Left colon (tissue), 2 donors: ENCODE measurements at regions not wholly inside any gene's neighbourhood (a gene's known extent, or its start where the extent isn't known, plus 50 kb on each side); places are given as distances from the start of the nearest gene placed in this dataset.
"Not testable (repeated sequence)": the region's sequence is repeated elsewhere in the genome, so short reads cannot be mapped to it uniquely, and the experiment has no call there.

Experiments
- ATAC-seq: fragments of 200-7000 bp; cut with Tn5 transposase; one replicate; pipeline ENCODE4 v1.9.1; 2020; ENCODE audit warnings: mild to moderate bottlenecking, moderate library complexity
- DNase-seq, 2 donors: peaks; one replicate each; pipeline ENCODE4 v3.0.0-alpha.2; 2020
- intact Hi-C, 2 donors: fragments of 100-400 bp; cut with DNase I in 1 of 2; cut with micrococcal nuclease in 1 of 2; formaldehyde crosslinking; loops; one replicate each; pipeline versions ENCODE4 v1.11.2 to v1.14.0; 2022; cut with DNase I, micrococcal nuclease
- donor health status: DM: no; HTN: no; CAD: no.
- donor health status: DM: yes; HTN: yes; CAD: no.

DNA sequence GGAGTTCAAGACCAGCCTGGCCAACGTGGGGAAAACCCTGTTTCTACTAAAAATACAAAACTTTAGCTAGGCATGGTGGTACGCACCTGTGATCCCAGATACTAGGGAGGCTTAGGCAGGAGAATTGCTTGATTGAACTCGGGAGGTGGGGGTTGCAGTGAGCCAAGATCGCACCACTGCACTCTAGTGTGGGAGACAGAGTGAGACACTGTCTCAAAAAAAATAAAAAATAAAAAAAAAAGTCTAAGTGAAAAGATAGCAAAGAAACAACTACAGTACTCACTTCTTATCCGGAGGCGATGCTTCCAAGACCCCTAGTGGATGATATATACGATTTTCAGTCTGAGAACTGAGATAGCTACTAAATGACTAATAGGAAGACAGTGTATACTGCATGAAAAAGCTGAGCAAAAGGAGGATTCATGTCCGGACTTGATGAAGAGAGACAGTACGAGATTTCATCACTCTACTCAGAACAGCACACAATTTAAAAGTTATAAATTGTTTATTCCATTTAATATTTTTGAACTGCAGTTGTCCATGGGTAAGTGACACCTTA lies 138.7 kb upstream of the GOLGA6L6 start:
- ATAC-seq, intact Hi-C loops, DNase-seq: not testable (repeated sequence)

DNA sequence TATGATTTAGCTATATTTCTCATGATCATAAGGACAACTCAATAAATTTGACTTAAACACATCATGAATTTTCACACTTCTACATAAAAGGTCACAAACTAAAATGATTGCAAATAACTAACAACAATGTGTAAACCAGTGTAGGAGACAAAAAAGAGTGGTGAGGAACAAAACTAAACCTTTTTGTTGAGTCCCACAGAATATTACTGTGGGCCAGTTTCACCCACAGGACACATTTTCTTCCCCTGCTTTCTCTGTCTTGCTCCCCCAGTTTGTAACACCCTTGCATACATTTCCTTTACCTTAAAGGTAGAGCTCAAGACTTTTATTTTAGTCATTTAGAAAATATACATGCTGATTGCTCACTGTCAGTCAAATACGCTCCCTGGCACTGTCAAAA lies 130.9 kb upstream of the GOLGA6L6 start:
- ATAC-seq = no peak
- intact Hi-C loops = no loop called here

GRCh38 chr15:20671675-20672074 lies 130.1 kb upstream of the GOLGA6L6 start:
- DNase-seq = no peak
- intact Hi-C loops = no loop called here
- ATAC-seq = no peak

More for the DNA sequence above, 130.9 kb upstream of the GOLGA6L6 start:
- DNase-seq = no peak

- DNase-seq, intact Hi-C loops, ATAC-seq: not testable (repeated sequence)
Observed at GRCh38 chr15:20666410-20666809, 124.8 kb upstream of the GOLGA6L6 start.

DNA sequence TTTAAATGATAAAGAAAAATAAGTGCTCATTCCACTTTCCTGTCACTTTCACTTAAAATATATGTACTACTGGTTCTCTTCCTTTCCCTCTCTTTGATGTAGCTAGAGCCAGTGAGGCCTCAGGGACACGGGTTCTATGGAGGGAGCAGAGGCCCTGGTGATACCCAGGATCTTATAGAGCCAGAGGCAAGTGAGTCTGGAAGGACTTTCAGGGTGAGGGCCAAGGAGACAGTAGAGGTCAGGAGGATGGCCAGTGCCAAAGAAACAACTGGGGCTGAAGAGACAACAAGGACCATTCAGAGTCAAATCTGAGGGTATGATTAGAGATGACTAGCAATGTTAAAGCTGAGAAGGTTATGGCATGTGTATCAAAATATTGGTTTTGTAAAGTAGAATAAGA lies 124.1 kb upstream of the GOLGA6L6 start:
- intact Hi-C loops = no loop called here
- no peak for DNase-seq
- ATAC-seq = no peak

- DNase-seq = no peak
- intact Hi-C loops = no loop called here
- no peak for ATAC-seq
Observed at GRCh38 chr15:20659265-20659664, 117.7 kb upstream of the GOLGA6L6 start.

DNA sequence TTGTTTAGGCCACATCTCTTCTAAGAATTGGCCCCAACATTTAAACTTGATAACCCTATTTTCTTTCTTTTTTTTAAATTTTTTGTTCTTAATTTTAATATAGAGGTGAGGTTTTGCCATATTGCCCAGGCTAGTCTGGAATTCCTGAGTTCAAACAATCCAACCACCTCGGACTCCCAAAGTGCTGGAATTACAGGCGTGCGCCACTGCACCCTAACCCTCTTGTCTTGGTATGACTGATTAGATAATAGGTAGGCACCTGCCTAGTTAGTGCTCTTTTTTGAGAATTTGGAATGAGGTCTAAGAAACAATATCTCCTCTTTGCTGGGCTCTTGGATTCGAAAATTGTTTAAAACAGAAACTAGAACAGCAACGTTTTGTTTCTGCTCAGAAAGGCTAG lies 116.4 kb upstream of the GOLGA6L6 start:
- no peak for DNase-seq
- intact Hi-C loops = no loop called here
- ATAC-seq = no peak

GRCh38 chr15:20657084-20657483 lies 115.5 kb upstream of the GOLGA6L6 start:
- intact Hi-C loops = no loop called here
- ATAC-seq (no peak), DNase-seq (no peak)

GRCh38 chr15:20652914-20653313 lies 111.3 kb upstream of the GOLGA6L6 start:
- intact Hi-C loops = no loop called here
- no peak for DNase-seq
- no peak for ATAC-seq

GRCh38 chr15:20648402-20648975 lies 106.9 kb upstream of the GOLGA6L6 start:
- ATAC-seq, intact Hi-C loops, DNase-seq: not testable (repeated sequence)

- intact Hi-C loops = no loop called here
- DNase-seq (no peak), ATAC-seq (no peak)
Observed at GRCh38 chr15:20646529-20647142, 105.0 kb upstream of the GOLGA6L6 start.

GRCh38 chr15:20645956-20646355 lies 104.4 kb upstream of the GOLGA6L6 start:
- peak; percentile 20 to 45 for DNase-seq
- ATAC-seq = peak; percentile 24
- intact Hi-C loops = no loop called here

GRCh38 chr15:20644896-20645295 lies 103.3 kb upstream of the GOLGA6L6 start:
- ATAC-seq (no peak), DNase-seq (no peak)
- intact Hi-C loops = no loop called here

DNA sequence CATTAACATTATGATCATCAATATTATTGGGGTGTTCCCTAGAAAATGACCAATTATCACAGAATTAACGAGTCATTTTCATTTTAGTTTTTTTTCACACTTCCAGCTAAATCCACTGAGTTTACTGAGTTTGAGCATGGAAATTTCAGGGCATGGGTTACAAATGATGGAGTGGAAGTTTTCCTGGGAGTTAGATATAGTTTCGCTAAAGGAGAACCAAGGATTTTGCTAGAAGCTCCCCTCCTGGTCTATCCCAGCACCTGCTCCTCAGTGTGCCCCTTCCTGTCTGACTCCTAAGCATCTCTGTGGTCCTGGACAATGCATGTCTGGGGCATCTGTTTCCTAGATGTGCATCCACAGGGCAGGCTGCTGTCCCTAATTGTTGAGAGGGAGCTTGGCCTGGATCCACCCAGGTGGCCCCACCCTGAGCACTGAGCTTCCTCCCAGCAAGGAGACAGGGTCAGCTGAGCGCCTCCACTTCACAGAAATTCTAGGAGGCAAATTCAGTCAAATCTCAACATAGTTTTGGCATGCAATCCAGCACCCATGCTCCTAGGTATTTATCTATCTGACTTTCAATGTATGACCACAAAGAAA lies 102.3 kb upstream of the GOLGA6L6 start:
- intact Hi-C loops = no loop called here
- ATAC-seq (no peak), DNase-seq (no peak)

GRCh38 chr15:20643024-20643770 lies 101.6 kb upstream of the GOLGA6L6 start:
- ATAC-seq = no peak

GRCh38 chr15:20642054-20642767 lies 100.6 kb upstream of the GOLGA6L6 start:
- intact Hi-C loops = no loop called here
- ATAC-seq (no peak), DNase-seq (no peak)

More at GRCh38 chr15:20643024-20643770, 101.6 kb upstream of the GOLGA6L6 start:
- intact Hi-C loops = no loop called here
- DNase-seq = no peak

GRCh38 chr15:20640427-20640826 lies 98.8 kb upstream of the GOLGA6L6 start:
- intact Hi-C loops, ATAC-seq, DNase-seq: not testable (repeated sequence)

DNA sequence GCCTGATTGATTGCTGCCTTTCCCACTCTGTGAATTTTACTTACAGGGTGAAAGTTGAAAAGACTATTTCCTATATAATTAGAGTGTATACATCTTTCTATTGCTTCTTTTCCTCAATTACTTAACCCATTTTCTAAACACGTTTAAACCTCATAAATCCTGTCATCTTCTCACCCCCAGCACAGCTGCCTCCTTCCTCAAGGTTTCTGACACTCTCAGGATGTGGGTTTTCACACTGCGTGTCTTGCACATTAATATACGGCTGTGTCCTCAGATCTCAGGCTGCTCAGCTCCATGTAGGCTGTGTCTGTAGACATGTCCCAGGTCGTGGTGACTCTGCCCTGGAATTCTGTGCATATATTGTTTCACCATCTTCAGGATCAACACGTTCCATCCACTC lies 97.6 kb upstream of the GOLGA6L6 start:
- ATAC-seq, DNase-seq, intact Hi-C loops: not testable (repeated sequence)

DNA sequence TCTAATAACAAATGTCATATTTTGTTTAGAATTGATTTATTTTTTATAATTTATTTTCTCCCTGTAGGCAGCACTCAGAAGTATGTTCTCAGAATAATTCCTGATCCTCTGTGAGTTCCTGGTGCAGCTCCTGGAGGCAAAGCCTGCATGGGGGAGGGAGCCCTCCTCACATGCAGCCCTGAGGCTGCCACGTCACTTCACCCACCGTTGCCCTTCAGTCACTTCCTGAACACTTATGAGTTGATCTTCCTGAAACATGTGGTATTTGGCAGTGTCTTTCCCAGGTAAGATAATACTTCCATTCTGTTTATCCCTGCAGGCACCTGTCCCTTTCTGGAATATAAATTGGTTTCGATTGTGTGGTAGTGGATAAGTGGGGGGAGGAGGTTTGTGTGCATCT lies 95.9 kb upstream of the GOLGA6L6 start:
- ATAC-seq, DNase-seq, intact Hi-C loops: not testable (repeated sequence)
